ENCODE measurements at regions not wholly inside any gene's neighbourhood (a gene's known extent, or its start where the extent isn't known, plus 50 kb on each side); places are given as distances from the start of the nearest gene placed in this dataset.
"Not testable (repeated sequence)": the region's sequence is repeated elsewhere in the genome, so short reads cannot be mapped to it uniquely, and the experiment has no call there.

DNA sequence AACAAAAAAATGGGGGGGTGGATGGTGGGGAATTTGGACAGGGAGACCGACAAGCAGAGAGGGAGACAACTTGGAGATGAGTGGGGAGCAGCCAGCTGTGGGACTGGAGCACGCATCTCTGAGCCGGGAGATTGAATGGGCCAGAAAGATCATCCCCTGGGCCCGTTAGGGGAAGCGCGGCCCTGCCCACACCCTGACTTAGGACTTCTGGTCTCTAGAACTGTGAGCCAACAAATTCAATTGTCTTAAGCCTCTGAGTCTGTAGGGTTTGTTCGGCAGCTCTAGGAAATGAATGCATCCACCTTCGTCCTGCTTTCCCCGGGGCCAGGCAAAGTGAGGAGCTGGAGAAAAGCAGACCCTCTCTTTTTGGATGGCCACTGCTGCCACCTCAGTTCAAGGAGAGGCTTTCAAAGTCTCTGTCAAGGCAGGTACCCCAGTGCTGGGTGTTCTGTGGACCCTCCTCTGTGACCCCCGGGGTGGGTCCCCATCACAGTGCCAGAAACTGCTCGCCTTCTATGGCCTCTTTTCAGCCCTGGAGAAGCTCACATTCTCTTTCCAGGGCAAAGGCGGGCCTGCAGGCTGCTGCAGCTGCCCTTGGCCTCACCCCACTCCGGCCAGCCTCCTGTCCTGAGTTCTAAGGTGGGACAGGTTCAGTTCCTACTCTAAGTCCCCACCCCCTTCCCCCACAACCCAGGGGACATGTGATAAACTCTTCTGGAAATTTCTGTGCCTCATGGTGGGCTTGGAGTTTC is 423.2 kb downstream of the RPS24 start:
- DNase-seq (ENCODE audit: low read depth, low spot score) = no peak

DNA sequence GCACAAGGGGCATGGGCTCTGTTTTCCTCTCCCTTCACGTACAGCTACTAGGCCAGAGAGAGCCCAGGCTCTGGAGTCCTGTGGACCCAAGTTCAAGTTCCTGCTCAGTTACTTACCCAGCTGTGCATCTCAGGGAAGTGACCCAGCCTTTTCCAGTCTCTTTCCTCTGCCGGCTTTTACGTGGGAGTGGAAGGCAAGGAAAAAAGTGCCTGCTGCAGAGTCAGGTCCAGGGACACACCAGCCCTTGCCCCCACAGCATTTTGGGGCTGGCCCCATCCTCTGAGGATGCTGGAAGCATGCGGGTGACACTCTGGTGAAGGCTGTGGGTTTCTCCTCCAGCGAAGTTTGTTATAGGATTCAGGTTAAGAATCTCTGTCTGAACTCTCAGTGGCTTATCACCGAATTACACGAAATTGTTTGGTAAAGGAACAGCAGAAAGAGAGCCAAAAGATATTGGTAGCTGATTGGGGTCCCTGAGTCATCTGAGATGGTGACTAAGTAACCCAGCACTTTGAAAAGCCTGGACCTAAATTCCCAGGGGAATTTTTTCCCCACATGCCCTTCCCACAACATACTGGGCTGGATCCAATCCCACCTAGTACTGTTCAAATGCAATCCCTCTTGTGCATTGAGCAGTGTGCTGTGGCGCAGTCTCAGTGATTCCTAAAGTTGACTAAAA is 424.3 kb downstream of the RPS24 start:
- DNase-seq (ENCODE audit: low read depth, low spot score) = no peak

- DNase-seq (ENCODE audit: low read depth, low spot score) = no peak
Measured at GRCh38 chr10:78458983-78459638, 425.4 kb downstream of the RPS24 start.

- no peak for DNase-seq (ENCODE audit: low read depth, low spot score)
Measured at GRCh38 chr10:78459639-78460037, 426.0 kb downstream of the RPS24 start.

GRCh38 chr10:78460204-78460603 is 426.5 kb downstream of the RPS24 start:
- no peak for DNase-seq (ENCODE audit: low read depth, low spot score)

GRCh38 chr10:78461333-78461732 is 427.7 kb downstream of the RPS24 start:
- no peak for DNase-seq (ENCODE audit: low read depth, low spot score)

GRCh38 chr10:78462176-78462575 is 428.5 kb downstream of the RPS24 start:
- DNase-seq (ENCODE audit: low read depth, low spot score) = no peak

GRCh38 chr10:78462726-78463228 is 429.1 kb downstream of the RPS24 start:
- DNase-seq (ENCODE audit: low read depth, low spot score) = no peak

- DNase-seq (ENCODE audit: low read depth, low spot score) = no peak
Measured at GRCh38 chr10:78464118-78464855, 430.6 kb downstream of the RPS24 start.

DNA sequence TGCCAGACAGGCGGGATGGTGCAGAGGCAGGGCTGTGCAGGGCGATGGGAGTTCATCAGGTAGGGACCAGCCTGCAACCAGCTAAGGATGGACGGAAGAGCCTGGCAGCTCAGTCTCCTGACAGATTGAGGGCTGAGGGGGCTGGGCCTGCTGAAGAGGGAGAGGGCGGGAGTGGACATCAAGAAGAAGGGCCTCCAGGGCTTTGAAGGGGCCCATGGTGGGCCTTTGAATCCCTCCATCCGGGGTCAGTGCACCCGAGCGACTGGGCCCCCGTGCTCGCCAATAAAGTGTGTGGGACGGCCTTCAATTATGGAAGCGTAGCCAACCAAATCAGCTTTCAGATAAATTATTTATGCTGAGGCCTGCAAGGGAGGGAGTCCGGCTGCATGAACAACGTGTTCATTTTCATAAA is 431.2 kb downstream of the RPS24 start:
- no peak for DNase-seq (ENCODE audit: low read depth, low spot score)

DNA sequence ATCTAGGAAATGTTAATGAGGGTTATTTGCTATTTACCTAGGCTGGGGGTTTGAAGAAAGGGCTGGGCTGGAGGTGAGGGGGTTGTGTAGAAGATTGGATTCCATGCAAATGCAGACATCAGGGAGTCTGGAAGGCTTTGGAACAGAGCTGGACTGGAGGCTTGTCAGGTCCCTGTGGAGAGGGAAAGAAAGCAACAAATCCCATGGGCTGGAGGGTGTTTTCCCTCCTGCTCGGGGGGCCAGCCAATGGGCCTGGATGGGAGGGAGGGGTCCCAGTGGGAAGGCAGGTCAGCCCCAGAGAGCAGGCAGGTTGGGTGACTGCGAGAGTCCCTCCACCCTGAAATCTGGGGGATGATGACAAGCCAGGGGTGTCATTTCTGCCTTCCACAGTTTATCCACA is 431.8 kb downstream of the RPS24 start:
- no peak for DNase-seq (ENCODE audit: low read depth, low spot score)

- no peak for DNase-seq (ENCODE audit: low read depth, low spot score)
Measured at GRCh38 chr10:78467496-78468106, 433.9 kb downstream of the RPS24 start.

- not testable (repeated sequence) for DNase-seq (ENCODE audit: low read depth, low spot score)
Measured at GRCh38 chr10:78468731-78469130, 435.1 kb downstream of the RPS24 start.

DNA sequence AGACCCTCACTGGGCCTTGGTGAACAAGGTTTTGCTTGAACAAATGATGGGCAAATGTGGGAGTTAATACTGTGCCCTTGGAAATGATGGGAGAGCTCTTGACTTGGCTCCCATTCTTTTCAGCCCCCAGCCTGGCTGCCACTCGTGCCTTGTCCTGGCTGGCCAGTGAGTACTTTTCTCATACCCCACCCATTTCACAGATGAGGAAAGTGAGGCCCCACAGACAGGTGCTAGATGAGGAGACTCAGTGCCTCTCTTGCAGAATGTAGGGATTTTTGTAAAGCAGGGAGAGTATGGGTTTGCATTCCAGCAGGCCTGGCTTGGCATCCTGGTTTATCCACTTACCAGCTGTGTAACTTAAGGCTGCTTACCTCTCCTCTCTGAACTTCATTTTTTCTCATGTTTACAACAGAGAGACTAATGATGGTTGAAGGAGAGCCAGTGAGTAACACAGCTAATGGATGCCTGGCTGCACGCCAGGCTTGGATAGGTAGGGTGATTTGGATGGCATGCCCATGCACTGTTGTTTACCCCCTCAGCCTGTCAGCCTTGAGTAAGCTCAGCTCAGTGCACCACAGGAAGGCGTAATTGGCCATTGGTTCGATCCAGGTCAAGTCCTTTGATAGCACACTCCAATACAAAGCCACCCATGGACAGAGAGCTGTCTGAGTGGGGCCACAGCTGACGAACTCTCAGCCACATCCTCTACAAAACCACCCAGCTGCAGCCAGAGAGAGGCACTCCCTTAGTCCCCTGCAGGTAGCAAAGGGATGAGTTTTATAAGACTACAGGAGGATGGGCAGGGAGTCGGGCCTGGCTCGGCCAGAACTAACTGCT is 436.8 kb downstream of the RPS24 start:
- DNase-seq (ENCODE audit: low read depth, low spot score) = no peak

DNA sequence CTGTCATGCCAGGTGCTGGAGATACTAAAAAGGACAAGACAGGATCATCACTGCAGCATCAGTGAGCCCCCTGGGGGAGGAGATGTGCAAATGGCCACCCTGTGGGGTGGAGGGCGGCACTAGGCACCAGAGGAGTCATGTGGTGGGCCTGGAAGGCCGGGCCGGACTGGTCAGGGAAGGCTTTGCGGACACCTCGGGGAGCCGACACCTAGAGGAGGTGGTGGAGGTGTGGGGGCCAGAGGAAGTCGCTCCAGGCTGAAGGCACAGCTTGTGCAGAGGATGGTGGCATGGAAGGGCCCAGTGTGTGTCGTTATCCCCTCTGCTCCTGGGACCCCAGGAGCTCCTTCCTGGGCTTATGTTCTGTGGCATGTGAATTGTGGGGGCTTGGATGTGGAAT is 437.7 kb downstream of the RPS24 start:
- DNase-seq (ENCODE audit: low read depth, low spot score) = no peak

GRCh38 chr10:78471723-78472550 is 438.3 kb downstream of the RPS24 start:
- no peak for DNase-seq (ENCODE audit: low read depth, low spot score)

DNA sequence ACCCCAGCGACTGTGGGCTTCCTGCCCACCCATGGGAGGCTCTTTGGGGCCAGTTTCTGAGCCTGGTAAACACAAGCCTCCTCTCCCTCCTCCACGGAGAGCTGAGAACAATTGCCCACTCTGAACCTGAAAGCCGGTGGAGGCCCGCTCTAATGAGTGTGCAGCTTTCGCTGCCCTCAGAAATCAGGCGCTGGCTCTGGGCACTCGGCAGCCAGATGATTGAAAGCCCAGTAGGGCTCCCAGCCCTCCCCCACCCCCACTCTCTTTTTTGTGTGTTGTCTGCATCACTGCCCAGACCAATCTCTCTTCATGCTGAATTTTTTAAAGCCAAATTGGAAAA is 438.9 kb downstream of the RPS24 start:
- no peak for DNase-seq (ENCODE audit: low read depth, low spot score)

DNA sequence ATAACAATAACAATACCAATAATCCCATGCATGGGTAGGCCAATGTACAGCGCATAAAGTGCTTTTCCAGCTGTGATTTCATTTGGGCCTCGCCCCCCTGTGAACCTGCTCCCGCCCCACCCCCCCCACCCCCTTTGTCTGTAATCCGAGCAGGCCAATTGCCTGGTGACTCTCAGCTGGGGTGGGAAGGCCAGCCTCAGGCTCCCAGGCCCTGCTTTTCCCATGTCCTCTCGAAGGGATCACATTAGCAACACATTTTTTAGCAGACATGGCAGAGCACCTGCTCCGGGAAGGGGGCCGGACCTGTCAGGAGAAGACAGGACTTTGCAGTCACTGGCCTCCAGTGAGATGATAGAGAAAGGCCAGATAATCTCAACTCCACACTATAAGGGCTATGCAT is 439.3 kb downstream of the RPS24 start:
- no peak for DNase-seq (ENCODE audit: low read depth, low spot score)

DNA sequence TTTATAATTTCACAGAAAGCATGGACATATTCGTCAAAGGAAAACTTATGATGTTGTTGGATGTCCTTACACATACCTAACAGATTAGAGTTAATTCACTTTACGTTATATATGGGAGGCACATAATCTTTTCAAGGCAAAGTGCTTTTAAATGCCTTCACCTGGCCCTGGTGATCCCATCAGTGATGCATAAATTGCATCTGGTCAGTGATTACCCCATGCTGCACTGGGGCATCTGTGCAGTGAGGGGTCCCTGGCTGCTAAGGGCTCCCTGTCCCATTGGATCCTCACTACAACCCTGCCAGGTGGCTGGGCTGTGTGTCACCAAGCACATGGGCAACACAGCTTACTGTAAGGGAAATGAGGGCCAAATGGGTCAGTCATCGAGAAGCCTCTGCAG is 441.1 kb downstream of the RPS24 start:
- no peak for DNase-seq (ENCODE audit: low read depth, low spot score)

- DNase-seq (ENCODE audit: low read depth, low spot score) = no peak
Measured at GRCh38 chr10:78475437-78475836, 441.8 kb downstream of the RPS24 start.

Measured in brain pericyte (primary cell).